ENCODE measurements at regions not wholly inside any gene's neighbourhood (a gene's known extent, or its start where the extent isn't known, plus 50 kb on each side); places are given as distances from the start of the nearest gene placed in this dataset.

GRCh38 chr14:101196795-101197590 lies 293.5 kb upstream of the RTL1 start:
- no peak for DNase-seq

- DNase-seq: no peak
Observed at GRCh38 chr14:101197595-101198397, 294.3 kb upstream of the RTL1 start.

DNA sequence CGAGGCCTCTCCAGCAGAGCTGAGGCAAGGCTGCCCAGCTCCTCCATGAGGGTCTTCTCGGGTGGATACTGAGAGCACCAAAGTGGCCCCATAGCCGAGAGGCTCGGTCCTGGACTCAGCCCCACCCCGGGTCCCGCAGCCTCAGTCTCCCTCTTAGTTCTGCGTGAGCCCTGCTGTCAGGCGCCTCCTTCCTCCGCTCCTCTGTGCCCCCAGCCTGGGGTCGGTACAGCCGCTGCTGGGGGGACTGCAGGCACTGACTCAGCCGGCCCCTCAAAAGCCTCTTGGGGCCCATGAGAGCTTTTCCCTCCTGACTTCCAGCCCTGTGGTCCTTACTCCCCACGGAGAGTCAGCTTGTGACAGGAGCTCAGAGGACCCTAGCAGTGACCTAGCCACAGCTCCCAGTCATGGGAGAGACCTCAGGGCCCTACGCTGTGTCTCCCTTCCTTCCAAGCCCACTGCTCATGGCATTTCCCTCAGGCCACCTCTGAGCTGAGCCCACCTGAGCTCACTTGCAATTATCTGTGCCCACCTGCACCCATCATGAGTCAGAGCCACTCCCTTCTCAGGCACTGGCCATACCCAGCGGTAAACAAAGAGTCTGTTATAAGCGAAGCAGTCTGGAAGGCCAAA lies 295.0 kb upstream of the RTL1 start:
- DNase-seq: no peak

DNA sequence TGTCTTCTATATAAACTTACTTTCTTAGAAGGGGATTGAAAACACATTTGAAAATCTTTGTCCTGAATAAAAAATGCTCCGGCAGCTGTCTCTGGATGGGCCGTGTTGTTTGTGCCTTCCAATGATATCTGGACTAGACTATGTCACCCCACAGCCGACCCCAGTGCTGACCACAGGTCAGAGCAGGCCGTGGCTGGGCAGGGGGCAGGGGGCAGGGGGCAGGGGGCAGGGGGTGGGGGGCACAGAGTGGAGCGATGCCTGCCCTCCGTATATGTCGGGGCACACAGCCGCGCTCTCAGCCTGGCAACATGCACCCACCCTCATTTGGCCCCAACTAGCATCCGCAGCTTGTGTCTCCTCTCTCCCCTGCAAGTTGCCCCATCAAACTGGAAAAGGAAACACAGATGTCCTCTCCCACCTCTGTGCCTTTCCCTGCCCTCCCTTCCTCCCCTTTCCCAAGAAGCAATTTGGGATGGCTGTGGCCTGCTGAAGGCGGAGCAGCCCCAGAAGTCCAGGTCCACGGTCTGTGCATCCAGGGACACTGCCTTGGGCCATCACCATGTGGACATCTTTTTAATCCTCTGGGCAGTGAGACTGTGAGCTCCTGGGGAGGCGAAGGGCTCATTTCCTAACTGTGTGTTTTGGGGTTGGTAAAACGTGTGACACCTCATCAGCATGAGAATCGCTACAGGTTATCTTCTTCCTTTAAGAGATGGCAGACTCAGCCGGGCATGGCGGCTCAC lies 295.7 kb upstream of the RTL1 start:
- no peak for DNase-seq

DNA sequence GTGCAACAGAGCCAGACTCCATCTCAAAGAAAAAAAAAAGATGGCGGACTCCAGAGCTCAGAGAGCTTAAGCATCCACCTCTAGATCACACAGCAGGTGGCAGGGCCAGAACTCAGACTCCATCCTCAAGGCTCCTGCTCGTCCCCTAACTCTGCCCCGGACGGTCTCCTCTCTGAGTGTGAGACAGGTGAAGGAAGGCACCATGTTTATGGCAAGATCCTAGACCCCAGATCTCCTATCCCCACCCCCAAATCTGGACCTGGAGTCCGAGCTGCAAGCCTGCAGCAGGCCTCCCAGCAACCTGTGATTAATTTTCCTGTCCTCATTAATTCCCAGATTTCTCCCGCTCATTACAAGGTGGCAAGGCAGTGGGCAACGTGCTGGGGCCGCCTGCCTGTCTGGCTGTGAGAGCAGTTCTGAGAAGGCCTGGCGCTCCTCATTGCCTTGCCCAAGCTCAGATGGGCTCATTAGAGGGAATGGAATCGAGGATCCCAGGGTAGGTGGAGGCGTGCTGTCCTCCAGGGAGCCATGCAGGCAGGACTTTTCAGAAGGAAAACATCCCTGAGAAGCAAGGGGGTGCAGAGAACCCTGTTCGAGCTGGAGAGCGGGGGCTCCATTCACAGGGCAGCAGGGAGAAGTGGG lies 296.6 kb upstream of the RTL1 start:
- no peak for DNase-seq

- DNase-seq: no peak
Observed at GRCh38 chr14:101200650-101201516, 297.4 kb upstream of the RTL1 start.

GRCh38 chr14:101201535-101202151 lies 298.1 kb upstream of the RTL1 start:
- no peak for DNase-seq

DNA sequence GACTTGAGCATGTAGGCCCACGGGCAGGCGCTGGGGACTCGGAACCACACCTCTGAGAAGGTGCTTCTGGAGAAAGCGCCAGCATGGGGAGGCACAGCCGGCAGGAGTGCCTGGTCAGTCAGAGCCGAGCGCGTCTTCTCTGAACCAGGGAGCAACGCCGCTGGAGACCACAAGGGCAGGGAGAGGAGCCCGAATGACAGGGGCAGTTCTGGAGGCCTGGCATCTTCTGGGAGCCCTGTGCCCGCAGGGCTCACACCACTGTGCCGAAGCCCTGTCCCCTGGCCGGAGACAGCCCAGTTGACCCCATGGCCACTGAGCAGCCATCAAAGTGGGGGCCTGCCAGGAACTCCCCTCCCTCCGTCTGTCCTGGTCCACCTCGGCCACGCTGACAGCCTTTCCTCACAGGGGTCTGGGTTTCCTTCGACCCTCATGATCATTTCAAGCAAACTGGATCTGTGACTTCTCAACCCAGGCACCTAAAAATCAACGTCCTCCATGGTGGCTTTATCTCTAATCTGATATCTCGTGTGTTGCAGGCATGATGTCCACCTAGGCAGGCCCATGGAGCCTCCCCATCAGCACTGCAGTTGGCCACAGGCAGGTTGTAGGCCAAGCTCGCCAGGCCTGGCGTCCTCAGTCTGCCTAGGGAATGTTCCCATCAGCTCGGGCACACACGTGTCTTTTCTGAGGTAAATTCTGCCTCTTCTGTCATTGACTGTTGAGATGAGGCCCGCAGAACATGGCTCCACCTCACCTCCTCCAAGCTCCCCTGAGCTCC lies 299.3 kb upstream of the RTL1 start:
- no peak for DNase-seq

DNA sequence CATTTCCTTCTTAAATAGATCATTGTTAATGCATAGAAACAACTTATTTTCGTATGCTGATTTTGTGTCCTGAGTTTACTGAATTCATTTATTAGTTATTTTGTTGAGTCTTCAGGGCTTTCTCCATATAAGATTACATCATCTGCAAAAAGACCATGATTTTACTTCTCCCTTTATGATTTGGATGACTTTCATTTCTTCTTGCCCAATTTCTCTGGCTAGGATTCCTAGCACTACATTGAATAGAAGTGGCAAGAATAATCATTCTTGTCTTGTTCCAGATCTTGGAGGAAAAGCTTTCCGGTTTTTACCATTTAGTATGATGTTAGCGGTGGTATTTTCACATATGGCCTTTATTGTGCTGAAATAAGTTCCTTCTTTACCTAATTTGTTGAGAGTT lies 303.0 kb upstream of the RTL1 start:
- no peak for DNase-seq

DNA sequence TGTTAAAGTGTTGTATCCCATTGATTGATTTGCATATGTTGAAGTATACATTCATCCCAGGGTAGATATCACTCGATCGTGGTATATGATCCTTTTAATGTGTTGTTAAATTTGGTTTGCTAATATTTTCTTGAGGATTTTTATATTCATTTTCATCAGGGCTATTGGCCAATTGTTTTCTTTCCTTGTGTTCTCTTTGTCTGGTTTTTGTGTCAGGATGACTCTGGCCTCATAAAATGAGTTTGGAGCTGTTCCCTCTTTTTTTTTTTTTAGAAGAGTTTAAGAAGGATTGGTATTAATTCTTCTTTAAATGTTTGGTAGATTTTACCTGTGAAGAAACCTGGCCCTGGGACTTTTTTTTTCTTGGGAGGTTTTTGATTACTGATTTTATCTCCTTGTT lies 303.5 kb upstream of the RTL1 start:
- DNase-seq: no peak

- DNase-seq: no peak
Observed at GRCh38 chr14:101207897-101208296, 304.4 kb upstream of the RTL1 start.

DNA sequence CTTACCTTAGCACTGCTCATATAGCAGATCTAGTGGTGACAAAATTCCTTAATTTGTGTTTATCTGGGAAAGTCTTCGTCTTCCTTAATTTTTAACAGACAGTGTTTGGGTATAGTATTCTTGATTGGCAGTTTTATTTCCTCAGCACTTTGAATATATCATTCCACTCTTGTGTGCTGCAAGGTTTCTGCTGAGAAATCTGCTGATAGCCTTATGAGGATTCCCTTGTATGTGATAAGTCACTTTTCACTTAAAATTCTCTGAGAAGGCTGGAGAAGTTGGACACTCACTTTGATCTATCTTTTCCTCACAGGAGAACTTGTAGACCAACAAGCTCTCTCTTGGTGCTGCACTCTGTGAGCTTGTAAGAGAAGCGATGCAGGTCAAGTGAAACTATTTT lies 306.1 kb upstream of the RTL1 start:
- DNase-seq: no peak

GRCh38 chr14:101215266-101215665 lies 311.7 kb upstream of the RTL1 start:
- DNase-seq: no peak

DNA sequence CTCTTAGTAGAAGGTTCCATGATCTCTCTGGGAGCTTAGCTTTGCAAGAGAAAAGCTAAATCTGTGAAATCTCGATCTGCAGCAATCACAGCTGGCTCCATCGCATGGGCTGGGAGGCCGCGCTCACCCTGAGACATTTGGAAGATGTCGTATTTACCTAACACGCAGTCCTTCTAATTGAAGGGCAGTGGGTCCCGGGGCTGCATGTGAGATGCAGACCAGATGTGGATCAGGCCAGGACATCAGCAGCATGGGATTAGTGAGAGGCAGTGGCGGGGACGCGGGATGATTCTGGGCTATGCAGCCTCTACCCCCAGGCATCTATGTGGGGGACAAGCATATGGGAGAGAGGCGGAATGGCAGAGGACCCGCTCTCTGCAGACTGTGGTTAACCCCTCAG lies 312.4 kb upstream of the RTL1 start:
- no peak for DNase-seq

DNA sequence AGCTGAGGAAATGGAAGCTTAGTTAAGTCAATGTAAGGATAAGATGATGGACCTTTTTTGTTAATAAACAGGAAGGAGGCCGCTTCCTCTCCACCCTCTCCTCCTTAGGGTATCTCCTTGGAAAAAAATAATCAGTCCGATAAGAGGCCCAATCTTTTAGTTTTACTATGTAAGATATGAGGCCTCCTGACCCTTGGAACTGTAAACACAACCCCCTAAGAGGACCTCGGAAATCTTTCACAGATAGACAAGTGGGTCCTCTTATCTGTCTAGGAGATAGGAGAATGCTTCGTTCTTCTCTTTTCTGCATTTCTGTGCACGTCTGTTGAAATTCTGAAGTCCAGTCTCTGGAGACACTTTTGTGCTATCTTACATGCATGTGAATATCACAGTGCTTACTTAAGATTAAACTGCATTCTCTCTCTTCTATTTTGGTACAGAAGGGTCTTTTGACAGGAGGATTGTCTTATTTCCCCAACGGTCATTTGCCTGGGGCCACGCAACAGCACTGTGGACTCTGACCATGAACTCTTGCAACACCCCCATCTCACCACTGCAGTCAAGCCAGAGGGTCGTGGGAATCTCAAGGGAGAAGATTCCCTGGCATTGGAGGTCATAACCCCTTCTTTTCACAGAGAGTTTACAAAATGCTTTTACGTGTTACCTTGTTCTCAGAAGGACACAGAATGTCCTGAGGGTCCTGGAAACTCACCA lies 313.0 kb upstream of the RTL1 start:
- no peak for DNase-seq

DNA sequence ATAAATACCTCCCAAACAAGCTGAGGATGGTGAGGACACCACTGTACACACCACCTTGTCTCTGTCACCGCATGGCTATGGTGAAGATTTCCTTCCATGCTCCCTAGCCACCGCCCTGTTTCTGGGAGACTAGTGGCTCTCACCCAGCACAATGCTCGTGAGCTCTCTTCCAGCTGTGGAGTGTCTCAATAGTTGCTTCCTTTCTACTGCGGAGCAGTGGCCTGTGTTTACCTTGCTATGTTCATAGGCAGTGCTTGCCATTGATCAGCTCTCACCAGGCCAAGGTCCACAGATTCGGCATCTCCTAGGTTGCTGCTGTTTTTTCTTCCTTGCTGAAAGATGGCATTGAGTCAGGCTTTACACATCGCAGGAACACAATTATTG lies 313.6 kb upstream of the RTL1 start:
- DNase-seq: no peak

DNA sequence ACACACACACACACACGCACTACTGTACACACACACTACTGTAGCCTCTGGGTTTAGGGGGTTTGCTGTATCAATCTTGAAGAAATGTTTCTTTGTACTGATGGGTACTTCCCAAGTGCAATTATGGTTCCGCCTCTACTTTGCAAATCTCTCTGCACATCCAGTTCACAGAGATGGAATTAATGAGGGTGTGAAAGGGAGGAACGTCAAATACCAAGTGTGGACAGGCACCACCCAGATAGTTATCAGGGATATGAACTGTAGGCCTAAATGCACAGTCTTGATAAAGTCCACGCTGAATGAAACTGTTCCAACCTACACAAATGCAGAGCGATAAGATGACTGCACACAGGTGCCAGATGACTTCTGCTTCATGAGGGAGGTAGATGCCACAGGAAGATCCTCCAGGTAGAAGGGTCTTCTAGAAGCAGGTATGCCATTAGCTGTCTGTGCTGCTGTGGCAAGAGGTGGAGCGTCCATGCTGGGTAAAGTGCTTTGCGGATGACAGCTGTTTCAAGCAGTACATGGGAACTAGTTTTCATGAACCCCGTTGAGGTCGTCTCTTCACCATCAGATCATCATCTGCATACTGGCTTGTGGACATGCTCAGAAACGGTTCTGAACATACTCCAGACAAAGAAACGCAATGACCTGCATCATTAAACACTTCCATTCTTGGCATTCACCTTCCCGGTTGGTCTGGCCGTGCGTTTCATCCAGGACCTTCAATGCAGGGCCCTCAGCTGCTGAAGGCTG lies 314.3 kb upstream of the RTL1 start:
- no peak for DNase-seq

GRCh38 chr14:101219896-101220703 lies 316.6 kb upstream of the RTL1 start:
- DNase-seq: no peak
